Activated CD4-positive, alpha-beta memory T cell treated with anti-CD3 and anti-CD28 coated beads for 36 hours (primary cell): ENCODE measurements at regions not wholly inside any gene's neighbourhood (a gene's known extent, or its start where the extent isn't known, plus 50 kb on each side); places are given as distances from the start of the nearest gene placed in this dataset.
A peak's percentile ranks its signal among the peaks of the same experiment; 100 is the strongest.

Source experiments
- CTCF ChIA-PET: fragments of 350-600 bp; sonication (Branson Sonifier 250); formaldehyde crosslinking; loops from one replicate; lab custom pipeline; 2021; ENCODE audit warnings: antibody characterized with exemption, inconsistent platforms; lab: Charles Lee
- POLR2A ChIA-PET: fragments of 350-600 bp; sonication (Branson Sonifier 250); formaldehyde crosslinking; loops from one replicate; lab custom pipeline; 2021; ENCODE audit warnings: antibody characterized with exemption; lab: Charles Lee
- DNase-seq: peaks from one replicate; pipeline ENCODE4 v3.0.0-alpha.2; 2020
- H3K27ac Mint-ChIP-seq: one replicate; pipeline ENCODE4 v1.8.0; 2021; ENCODE audit warnings: mixed read lengths
- H3K27me3 Mint-ChIP-seq: one replicate; pipeline ENCODE4 v1.8.0; 2021; ENCODE audit warnings: mixed read lengths
- H3K36me3 Mint-ChIP-seq: one replicate; pipeline ENCODE4 v1.8.0; 2021; ENCODE audit warnings: mixed read lengths
- H3K4me1 Mint-ChIP-seq: one replicate; pipeline ENCODE4 v1.8.0; 2021; ENCODE audit warnings: low read depth, mixed read lengths
- H3K4me3 Mint-ChIP-seq: one replicate; pipeline ENCODE4 v1.8.0; 2021; ENCODE audit warnings: mild to moderate bottlenecking, mixed read lengths
- H3K9me3 Mint-ChIP-seq: one replicate; pipeline ENCODE4 v1.8.0; 2021; ENCODE audit warnings: mixed read lengths
- intact Hi-C: fragments of 100-400 bp; cut with micrococcal nuclease; formaldehyde crosslinking; loops from one replicate; pipeline ENCODE4 v1.15.1; 2023

DNA sequence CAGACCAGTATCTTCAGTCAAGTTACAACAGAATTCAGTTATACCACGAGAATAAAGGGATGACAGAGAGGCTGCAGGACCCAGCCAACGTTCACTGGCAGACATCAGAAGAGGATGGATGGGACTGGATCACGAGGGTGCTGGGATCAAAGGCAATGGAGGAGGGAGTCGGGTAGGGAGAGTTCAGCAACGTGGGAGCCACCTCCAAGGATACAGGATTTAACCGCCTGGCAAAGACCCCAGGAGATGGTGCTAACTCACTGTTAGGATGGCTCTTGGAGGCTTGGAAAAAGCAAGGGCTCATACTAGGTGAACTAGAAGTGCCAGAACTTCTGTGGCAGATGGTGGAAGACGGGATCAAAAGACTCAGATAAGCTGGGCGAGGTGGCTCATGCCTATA, 99.1 kb upstream of the DISP3 start:
- Mint-ChIP-seq H3K36me3 (no peaks in the 10 kb centered on the region), H3K4me3 (no peak overlapping the region), H3K9me3 (peaks cover 3% of the 10 kb centered on the region), H3K4me1 (peaks cover 19% of the 10 kb centered on the region), H3K27me3 (no peaks in the 10 kb centered on the region), H3K27ac (no peak overlapping the region)
- intact Hi-C loops, result no loop called here
- POLR2A ChIA-PET, result no interaction called here
- CTCF ChIA-PET, result interaction anchor here (0.8 kb wide), 1 partner anchor 262 kb away, joined by 3 read pairs; no protein-coding TSS in a partner anchor
- DNase-seq, result no peak

GRCh38 chr1:11380500-11380899, 98.5 kb upstream of the DISP3 start:
- no peak overlapping the region for H3K27ac Mint-ChIP-seq

GRCh38 chr1:11383553-11384169, 95.3 kb upstream of the DISP3 start:
- intact Hi-C loops, result no loop called here
- Mint-ChIP-seq H3K9me3 (peaks cover 3% of the 10 kb centered on the region), H3K27ac (no peak overlapping the region), H3K4me1 (peaks cover 19% of the 10 kb centered on the region), H3K36me3 (no peaks in the 10 kb centered on the region), H3K4me3 (no peak overlapping the region), H3K27me3 (no peaks in the 10 kb centered on the region)
- POLR2A ChIA-PET, result no interaction called here
- CTCF ChIA-PET, result interaction anchor here (1.0 kb wide), 1 partner anchor 262 kb away, joined by 4 read pairs; no protein-coding TSS in a partner anchor
- peak; percentile 17 for DNase-seq

More at GRCh38 chr1:11380500-11380899, 98.5 kb upstream of the DISP3 start:
- Mint-ChIP-seq H3K36me3 (no peaks in the 10 kb centered on the region), H3K9me3 (peaks cover 3% of the 10 kb centered on the region), H3K4me1 (peaks cover 19% of the 10 kb centered on the region), H3K27me3 (no peaks in the 10 kb centered on the region), H3K4me3 (no peak overlapping the region)
- intact Hi-C loops, result no loop called here
- POLR2A ChIA-PET, result interaction anchor here (0.6 kb wide), 1 partner anchor 504 kb away, joined by 4 read pairs; no protein-coding TSS in a partner anchor
- no peak for DNase-seq
- CTCF ChIA-PET, result interaction anchor here (0.8 kb wide), 1 partner anchor 262 kb away, joined by 3 read pairs; no protein-coding TSS in a partner anchor

GRCh38 chr1:11384170-11384554, 94.8 kb upstream of the DISP3 start:
- H3K4me3 Mint-ChIP-seq, result no peak overlapping the region
- no peaks in the 10 kb centered on the region for H3K36me3 Mint-ChIP-seq
- peak; percentile 12 for DNase-seq
- H3K27ac Mint-ChIP-seq, result no peak overlapping the region
- ChIA-PET CTCF (interaction anchor here (0.9 to 1.0 kb wide), 2 partner anchors 258 to 261 kb away, joined by 3 to 4 read pairs; no protein-coding TSS in a partner anchor), POLR2A (no interaction called here)
- H3K4me1 Mint-ChIP-seq, result peaks cover 19% of the 10 kb centered on the region
- H3K27me3 Mint-ChIP-seq, result no peaks in the 10 kb centered on the region
- H3K9me3 Mint-ChIP-seq, result peaks cover 3% of the 10 kb centered on the region
- intact Hi-C loops, result no loop called here

GRCh38 chr1:11387829-11388228, 91.1 kb upstream of the DISP3 start:
- Mint-ChIP-seq H3K9me3 (no peaks in the 10 kb centered on the region), H3K36me3 (no peaks in the 10 kb centered on the region), H3K27me3 (peaks cover 4% of the 10 kb centered on the region), H3K4me3 (no peak overlapping the region), H3K4me1 (peaks cover 20% of the 10 kb centered on the region), H3K27ac (no peak overlapping the region)
- intact Hi-C loops, result no loop called here
- CTCF ChIA-PET, result no interaction called here
- POLR2A ChIA-PET, result no interaction called here
- DNase-seq, result no peak

GRCh38 chr1:11388617-11389016, 90.3 kb upstream of the DISP3 start:
- Mint-ChIP-seq H3K27ac (no peak overlapping the region), H3K4me1 (peaks cover 15% of the 10 kb centered on the region), H3K36me3 (no peaks in the 10 kb centered on the region), H3K27me3 (peaks cover 4% of the 10 kb centered on the region), H3K9me3 (no peaks in the 10 kb centered on the region), H3K4me3 (no peak overlapping the region)
- DNase-seq, result no peak
- ChIA-PET CTCF (no interaction called here), POLR2A (no interaction called here)
- intact Hi-C loops, result no loop called here

DNA sequence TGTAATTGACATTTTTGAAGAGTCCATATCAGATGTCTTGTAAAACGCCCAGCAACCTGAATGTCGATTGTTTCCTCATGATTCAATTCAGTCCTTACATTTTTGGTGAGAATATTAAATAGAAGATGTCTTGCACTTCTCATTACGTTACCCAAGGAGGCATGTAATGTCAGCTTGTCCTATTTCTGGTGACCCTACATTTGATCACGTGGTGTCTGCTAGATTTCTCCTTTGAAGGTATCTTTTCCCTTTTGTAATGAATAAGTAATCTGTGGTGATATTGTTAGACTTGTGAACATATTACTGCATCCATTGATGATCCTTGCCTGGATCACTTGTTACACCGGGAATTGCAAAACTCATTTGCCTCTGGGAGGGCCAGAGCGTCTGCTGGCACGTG, 87.6 kb upstream of the DISP3 start:
- no peak overlapping the region for H3K27ac Mint-ChIP-seq
- H3K4me3 Mint-ChIP-seq, result no peak overlapping the region
- ChIA-PET CTCF (no interaction called here), POLR2A (no interaction called here)
- no peak for DNase-seq
- intact Hi-C loops, result no loop called here
- peaks cover 4% of the 10 kb centered on the region for H3K4me1 Mint-ChIP-seq
- H3K27me3 Mint-ChIP-seq, result peaks cover 7% of the 10 kb centered on the region
- no peaks in the 10 kb centered on the region for H3K36me3 Mint-ChIP-seq
- no peaks in the 10 kb centered on the region for H3K9me3 Mint-ChIP-seq

- POLR2A ChIA-PET, result no interaction called here
Measured at GRCh38 chr1:11391886-11392285, 87.1 kb upstream of the DISP3 start.

DNA sequence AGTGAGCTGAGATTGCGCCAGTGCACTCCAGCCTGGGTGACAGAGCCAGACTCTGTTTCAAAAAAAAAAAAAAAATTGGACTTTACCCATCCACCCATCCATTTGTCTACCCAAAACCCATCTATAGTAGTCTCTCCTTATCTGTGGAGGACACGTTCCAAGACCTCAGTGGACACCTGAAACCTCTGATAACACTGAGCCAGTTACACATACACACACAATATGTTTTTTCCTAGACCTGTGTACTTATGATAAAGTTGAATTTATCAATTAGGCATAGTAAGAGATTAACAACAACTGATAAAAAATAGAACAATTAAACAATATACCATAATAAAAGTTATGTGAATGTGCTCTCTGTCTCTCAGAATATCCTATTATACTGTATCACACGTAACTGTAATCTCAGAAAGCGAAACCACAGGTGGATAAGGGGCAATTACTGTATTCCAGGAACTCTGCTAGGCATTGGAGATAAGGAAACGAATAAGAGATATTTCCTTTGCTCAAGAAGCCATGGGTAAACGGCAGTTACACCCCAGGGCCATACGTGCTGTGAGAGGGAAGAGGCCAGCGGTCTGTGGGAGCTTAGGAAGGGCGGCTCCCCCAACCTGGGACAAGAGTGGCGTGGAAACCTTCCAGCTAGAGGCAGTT, 84.2 kb upstream of the DISP3 start:
- Mint-ChIP-seq H3K4me3 (no peak overlapping the region), H3K27me3 (peaks cover 7% of the 10 kb centered on the region), H3K36me3 (no peaks in the 10 kb centered on the region), H3K27ac (no peak overlapping the region), H3K9me3 (no peaks in the 10 kb centered on the region), H3K4me1 (peaks cover 4% of the 10 kb centered on the region)
- DNase-seq, result no peak
- CTCF ChIA-PET, result no interaction called here
- POLR2A ChIA-PET, result no interaction called here
- intact Hi-C loops, result no loop called here

More at GRCh38 chr1:11391886-11392285, 87.1 kb upstream of the DISP3 start:
- H3K9me3 Mint-ChIP-seq, result no peaks in the 10 kb centered on the region
- peaks cover 4% of the 10 kb centered on the region for H3K4me1 Mint-ChIP-seq
- H3K27me3 Mint-ChIP-seq, result peaks cover 7% of the 10 kb centered on the region
- intact Hi-C loops, result no loop called here
- no peak overlapping the region for H3K27ac Mint-ChIP-seq
- CTCF ChIA-PET, result no interaction called here
- no peak for DNase-seq
- no peak overlapping the region for H3K4me3 Mint-ChIP-seq
- H3K36me3 Mint-ChIP-seq, result no peaks in the 10 kb centered on the region

DNA sequence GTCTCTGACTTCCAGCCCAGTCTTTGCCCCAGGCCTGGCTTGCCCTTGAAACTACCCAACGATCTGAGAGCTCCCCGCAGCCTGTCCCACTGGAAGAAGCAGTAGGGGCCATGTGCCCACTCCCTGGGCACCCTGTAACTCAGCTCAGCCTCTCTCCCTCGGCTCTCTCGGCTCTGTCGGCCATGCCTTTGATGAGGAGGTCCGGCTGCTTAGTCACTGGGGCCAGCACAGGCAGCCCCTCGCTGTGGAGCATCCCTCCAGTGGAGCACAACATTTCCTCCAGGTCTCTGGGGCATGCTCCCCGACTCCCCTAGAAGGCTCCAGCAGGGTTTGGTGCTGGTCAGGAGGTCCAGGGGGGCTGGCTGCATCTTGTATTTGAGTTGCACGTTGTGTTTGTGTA, 83.3 kb upstream of the DISP3 start:
- H3K27ac Mint-ChIP-seq, result no peak overlapping the region
- CTCF ChIA-PET, result no interaction called here

DNA sequence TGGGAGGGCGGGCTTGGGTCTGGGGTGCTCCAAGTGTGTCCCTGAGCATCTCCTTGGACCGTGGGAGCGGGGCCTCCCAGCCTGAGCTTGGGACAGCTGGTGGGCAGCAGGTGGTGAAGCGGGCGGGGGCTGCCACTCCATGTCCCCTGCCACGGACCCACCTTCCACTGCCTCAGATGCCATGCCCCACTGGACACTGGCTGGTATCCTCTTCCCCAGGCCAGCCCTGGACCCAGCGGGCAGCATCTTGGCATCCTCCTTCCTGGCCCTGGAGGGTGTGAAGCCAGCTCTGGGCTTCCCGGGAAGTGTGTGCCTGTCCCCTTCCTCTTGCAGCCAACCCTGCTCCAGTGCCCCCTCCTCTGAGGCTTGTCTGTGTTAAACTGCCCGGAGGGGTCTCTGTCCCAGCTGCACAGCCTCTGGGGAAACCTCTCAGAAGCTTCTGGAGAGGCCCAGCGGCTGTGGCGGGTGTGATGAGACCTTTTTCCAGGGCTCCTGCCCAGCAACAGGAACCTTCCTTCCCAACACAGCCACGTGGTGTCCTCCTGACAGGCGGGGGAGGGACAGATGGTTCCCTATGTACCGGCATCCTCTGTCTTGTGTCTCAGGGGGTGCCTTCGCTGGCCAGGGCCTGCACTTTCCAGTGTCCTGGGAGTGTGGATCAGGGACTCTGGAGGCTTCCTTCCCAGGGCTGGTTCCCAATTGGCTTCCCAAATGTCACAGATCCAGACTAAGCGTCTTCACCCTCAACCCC, 81.6 kb upstream of the DISP3 start:
- H3K36me3 Mint-ChIP-seq, result no peaks in the 10 kb centered on the region
- H3K9me3 Mint-ChIP-seq, result no peaks in the 10 kb centered on the region
- ChIA-PET CTCF (no interaction called here), POLR2A (no interaction called here)
- H3K4me3 Mint-ChIP-seq, result no peak overlapping the region
- H3K27me3 Mint-ChIP-seq, result peaks cover 3% of the 10 kb centered on the region
- H3K27ac Mint-ChIP-seq, result no peak overlapping the region
- DNase-seq, result no peak
- H3K4me1 Mint-ChIP-seq, result no peaks in the 10 kb centered on the region
- intact Hi-C loops, result no loop called here

More for the DNA sequence above, 83.3 kb upstream of the DISP3 start:
- Mint-ChIP-seq H3K27me3 (peaks cover 7% of the 10 kb centered on the region), H3K36me3 (no peaks in the 10 kb centered on the region), H3K4me1 (peaks cover 4% of the 10 kb centered on the region), H3K4me3 (no peak overlapping the region), H3K9me3 (no peaks in the 10 kb centered on the region)
- intact Hi-C loops, result no loop called here
- POLR2A ChIA-PET, result no interaction called here
- DNase-seq, result no peak

GRCh38 chr1:11399250-11399649, 79.7 kb upstream of the DISP3 start:
- Mint-ChIP-seq H3K4me1 (no peaks in the 10 kb centered on the region), H3K4me3 (no peak overlapping the region), H3K27ac (no peak overlapping the region), H3K36me3 (peaks cover 3% of the 10 kb centered on the region), H3K27me3 (peaks cover 3% of the 10 kb centered on the region), H3K9me3 (no peaks in the 10 kb centered on the region)
- intact Hi-C loops, result no loop called here
- POLR2A ChIA-PET, result no interaction called here
- no peak for DNase-seq
- CTCF ChIA-PET, result no interaction called here
